ENCODE measurements at regions not wholly inside any gene's neighbourhood (a gene's known extent, or its start where the extent isn't known, plus 50 kb on each side); places are given as distances from the start of the nearest gene placed in this dataset.
A peak's percentile ranks its signal among the peaks of the same experiment; 100 is the strongest.
"Not testable (repeated sequence)": the region's sequence is repeated elsewhere in the genome, so short reads cannot be mapped to it uniquely, and the experiment has no call there.

- no peak for DNase-seq
Measured at GRCh38 chr3:147333098-147333497, 73.2 kb downstream of the ZIC4 start.

- DNase-seq: no peak
Measured at GRCh38 chr3:147328711-147329110, 77.6 kb downstream of the ZIC4 start.

- no peak for DNase-seq
Measured at GRCh38 chr3:147324356-147324755, 82.0 kb downstream of the ZIC4 start.

DNA sequence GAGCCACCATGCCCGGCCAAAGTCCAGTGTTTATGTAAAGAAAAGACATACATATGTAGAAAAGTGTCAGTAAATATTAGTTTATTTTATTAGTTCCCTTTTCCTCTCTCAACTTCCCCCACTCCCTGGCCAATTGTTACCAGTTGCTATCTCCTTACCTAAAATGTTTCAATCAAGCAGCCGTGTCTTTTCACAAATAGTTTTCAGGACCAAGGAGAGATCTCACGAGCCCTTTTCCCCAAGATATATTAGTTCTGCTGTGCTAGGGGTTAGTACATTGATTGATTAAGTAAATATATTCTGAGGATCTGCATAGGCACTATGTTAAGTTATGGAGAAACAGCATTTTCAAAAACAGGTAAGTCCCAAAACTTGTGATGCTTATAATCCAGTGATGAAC, 87.4 kb downstream of the ZIC4 start:
- no peak for DNase-seq

GRCh38 chr3:147317080-147317479, 89.3 kb downstream of the ZIC4 start:
- DNase-seq: not testable (repeated sequence)

DNA sequence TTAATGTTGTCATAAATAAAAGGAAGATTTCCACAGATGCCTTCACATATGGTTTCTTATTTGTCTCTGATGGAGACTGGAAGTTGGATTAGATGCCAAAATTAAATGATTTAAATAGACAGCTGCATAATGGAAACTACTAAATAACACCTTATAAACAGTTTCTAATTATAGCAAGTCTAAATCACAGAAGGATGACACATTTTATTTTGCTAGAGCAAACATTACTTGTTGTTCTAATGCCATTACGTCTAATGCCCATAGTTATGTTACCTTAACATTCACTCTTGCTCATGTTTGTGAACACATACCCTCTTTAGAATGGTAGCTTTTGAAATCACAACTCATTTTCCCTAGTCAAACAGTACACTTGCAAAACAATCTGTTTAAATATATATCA, 92.8 kb downstream of the ZIC4 start:
- DNase-seq: no peak

DNA sequence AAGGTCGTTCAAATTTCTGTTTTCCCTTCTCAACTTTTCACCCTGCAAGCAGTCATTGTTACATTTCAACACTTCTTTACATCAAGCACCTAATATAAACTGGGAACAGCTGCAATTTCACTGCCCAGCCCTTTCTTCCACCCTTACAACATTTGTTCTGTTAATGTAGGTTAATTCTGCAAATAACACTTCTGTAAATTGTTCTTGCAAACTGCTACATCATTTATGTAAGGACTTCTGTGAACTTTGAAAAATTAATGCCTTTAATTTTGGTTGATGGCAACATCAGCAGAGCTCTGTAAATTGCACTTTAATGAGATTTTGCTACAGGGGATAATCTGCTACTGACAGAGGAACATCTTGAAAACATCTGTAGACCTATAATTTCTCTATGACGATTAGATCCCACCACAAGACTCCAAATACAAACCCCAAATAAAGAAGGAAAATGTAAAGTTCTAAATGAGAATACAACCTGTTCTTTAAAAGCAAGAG, 93.5 kb downstream of the ZIC4 start:
- no peak for DNase-seq

DNA sequence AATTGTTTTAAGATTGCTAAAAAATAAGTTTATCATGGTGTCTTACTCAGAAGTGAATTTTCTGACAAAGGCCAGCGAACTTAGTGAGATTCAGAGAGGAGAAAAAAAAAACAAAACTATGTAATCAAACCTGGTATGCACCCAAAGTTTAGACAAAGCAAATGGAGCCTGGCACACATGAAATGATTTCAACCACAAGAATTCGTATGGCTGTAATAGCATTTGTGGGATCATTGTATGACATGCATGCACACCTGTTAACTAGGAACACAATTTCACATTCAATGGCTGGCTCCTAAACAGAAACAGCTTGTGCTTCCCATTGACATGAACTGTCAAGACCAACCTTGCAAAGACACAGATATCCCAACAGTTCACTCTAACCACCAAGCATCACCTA, 94.6 kb downstream of the ZIC4 start:
- DNase-seq: no peak

- no peak for DNase-seq
Measured at GRCh38 chr3:147305533-147306250, 100.7 kb downstream of the ZIC4 start.

- DNase-seq: no peak
Measured at GRCh38 chr3:147304756-147305155, 101.6 kb downstream of the ZIC4 start.

GRCh38 chr3:147301781-147302180, 104.6 kb downstream of the ZIC4 start:
- DNase-seq: no peak

DNA sequence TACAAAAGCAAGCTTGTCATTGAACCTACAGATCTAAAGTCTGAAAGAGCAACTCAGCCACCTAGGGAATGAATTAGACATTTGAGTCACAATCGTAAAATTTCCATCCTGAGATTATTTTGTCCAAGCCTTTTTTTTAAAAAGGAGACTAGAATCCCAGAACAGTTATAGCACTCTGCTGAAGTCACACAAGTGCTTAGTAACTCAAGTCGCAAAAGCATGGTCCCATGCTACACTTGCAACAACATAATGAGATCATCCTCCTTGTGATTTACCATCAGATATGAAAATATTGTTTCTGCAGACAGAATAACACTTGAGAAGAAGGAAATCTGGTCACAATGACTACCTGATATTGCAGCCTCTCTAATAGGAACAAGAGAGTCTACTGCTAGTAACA, 106.7 kb downstream of the ZIC4 start:
- DNase-seq: no peak

DNA sequence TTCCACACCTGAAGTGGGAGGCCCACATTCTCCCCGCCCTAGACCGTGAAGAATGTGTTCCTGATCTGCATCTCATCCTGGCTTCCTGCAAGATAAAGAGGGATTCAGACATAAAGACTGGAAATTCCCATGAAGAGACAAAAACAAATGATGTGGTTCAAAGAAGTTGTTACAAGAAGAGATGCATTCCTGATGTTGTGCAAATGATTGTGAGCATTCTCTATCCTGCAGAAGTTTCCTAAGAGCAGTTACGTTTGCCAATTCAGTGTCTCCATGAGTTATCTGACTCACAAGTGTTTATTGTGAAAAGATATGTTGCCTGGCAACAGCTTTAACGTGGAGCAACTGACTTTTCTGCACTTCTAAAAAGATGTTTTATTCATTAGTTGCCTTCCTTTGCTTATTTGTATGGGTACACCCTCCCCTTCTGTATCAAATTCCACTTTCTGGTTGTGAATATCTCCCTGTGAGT, 107.8 kb downstream of the ZIC4 start:
- DNase-seq: peak in 1 of 2 experiments; percentile 5

GRCh38 chr3:147297761-147298350, 108.5 kb downstream of the ZIC4 start:
- no peak for DNase-seq

GRCh38 chr3:147287370-147287769, 119.0 kb downstream of the ZIC4 start:
- not testable (repeated sequence) for DNase-seq

- no peak for DNase-seq
Measured at GRCh38 chr3:147269907-147270306, 136.4 kb downstream of the ZIC4 start.

DNA sequence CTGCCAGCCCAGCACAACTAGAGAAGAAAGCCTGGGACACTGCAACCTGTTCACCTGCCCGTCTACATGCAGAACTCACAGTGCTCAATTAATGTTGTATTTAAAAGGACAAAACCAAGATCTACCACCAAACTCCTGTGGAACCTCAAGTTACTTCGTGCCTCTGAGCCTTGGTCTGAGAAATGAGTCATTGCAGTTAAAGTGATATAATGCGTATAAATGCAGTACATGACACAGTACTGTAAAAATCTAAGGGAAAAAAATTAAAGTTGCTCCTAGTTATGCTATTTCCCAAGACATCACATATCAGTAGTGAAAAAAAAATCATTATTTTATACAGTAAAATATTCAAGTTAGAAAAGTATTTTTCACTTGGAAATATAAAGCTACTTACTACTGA, 138.9 kb downstream of the ZIC4 start:
- no peak for DNase-seq

DNA sequence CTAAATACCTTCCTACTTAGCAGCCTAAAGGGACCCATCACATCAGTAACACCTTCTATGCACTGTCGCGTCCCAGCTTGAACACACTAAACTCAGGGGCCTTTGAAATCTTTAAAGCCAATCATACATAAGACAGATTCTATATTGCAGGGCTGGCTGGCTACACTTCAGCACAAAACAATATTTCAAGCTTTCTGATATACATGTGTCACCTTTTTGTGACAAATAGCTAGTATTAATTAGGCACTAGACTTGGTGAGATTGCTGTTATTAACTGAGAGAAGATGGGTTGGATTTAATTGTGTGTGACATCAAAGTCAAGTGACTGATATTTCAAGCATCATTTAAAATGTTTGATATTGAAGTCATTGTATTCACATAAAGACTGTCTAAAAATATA, 148.4 kb downstream of the ZIC4 start:
- DNase-seq: no peak

DNA sequence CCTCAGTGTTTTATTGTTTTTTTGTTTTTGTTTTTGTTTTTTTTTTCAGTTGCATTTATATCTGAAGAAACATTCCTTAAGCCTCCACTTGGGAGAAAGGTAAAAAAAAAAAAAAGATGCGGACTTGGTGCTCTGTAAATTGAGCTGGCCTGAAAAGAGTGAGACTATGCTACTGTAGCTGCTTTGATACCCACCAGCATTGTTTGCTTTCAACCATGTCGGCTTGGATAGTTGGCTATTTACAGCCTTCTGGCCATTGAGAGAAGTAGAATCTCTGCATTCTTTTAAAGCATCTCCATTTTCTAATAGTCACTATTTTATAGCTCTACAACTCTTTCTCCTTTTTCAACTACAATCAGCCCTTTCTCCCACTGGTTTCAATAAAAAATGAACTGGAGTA, 149.6 kb downstream of the ZIC4 start:
- no peak for DNase-seq

DNA sequence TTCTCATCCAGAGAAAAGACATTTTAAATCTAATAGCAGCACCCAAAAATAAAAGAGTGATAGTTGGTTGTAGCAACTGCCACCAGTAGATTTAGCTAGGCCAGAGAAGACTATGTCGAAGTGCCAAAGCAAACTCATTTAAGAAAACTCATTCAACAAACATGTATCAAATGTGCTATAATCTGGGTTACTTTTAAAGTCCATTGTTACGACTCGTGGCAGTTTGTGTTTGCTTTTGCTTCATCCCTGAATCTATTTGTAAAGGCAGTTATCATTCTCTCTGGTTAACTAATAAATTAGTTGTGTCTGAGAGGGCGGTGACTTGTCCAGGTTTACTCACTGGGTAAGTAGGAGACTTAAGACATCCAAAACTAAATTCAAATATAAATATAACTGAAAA, 159.4 kb downstream of the ZIC4 start:
- DNase-seq: no peak

- peak in 1 of 2 experiments; percentile 47 for DNase-seq
Measured at GRCh38 chr3:147245638-147246037, 160.7 kb downstream of the ZIC4 start.

DNA sequence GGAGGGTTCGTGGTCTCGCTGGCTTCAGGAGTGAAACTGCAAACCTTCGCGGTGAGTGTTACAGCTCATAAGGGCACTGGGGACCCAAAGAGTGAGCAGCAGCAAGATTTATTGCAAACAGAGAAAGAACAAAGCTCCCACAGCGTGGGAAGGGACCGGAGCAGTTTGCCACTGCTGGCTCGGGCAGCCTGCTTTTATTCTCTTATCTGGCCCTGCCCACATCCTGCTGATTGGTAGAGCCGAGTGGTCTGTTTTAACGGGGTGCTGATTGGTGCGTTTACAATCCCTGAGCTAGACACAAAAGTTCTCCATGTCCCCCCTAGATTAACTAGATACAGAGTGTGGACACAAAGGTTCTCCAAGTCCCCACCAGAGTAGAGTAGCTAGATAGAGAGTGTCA, 161.3 kb downstream of the ZIC4 start:
- not testable (repeated sequence) for DNase-seq

DNA sequence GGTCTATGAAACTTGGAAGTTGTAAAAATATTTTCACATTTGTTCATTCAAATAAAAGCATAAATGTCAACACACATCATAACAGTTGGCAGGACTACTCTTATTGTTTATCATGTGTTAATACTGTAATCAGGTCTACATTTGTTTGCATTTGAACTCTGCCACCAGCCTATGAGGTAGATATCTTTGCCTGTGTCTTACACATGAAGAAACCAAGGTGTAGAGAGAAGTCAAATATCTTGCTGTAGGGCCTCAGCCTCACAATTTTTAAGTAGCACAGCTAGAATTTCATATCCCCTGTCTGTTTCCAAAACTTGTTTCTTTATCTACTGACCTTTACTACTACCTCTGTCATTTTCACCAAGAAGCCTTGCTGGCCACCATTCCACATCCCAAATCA, 161.9 kb downstream of the ZIC4 start:
- DNase-seq: no peak

DNA sequence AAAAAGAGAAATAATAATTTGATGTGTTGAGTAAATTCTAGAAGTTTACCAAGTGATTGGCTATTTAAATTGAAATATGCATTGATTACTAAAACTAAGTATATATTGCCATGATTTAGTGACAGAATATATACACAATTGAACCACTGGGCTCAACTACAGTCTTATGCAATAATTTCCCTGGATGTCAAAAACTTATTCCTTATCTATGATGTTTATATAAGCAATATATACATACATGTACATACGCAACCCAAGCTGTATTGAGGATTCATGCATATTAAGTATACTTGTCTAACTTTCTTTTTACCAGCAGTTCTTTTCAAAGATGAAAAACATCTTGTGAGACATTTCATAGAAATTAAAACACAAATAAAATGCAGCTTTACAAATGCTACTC, 165.8 kb downstream of the ZIC4 start:
- no peak for DNase-seq

GRCh38 chr3:147237991-147238390, 168.4 kb downstream of the ZIC4 start:
- DNase-seq: no peak

All from NCI-H524 (cell line).